EL (cell line): ENCODE measurements at regions not wholly inside any gene's neighbourhood (a gene's known extent, or its start where the extent isn't known, plus 50 kb on each side); places are given as distances from the start of the nearest gene placed in this dataset.
"Not testable (repeated sequence)": the region's sequence is repeated elsewhere in the genome, so short reads cannot be mapped to it uniquely, and the experiment has no call there.

Experiments
- DNase-seq: peaks from one replicate; pipeline ENCODE4 v3.0.0-alpha.2; 2016

- DNase-seq = no peak
Observed at GRCh38 chr4:104128031-104128849, 366.5 kb downstream of the CXXC4 start.

GRCh38 chr4:104123021-104123420, 371.7 kb downstream of the CXXC4 start:
- no peak for DNase-seq

- DNase-seq = no peak
Observed at GRCh38 chr4:104117776-104118175, 376.9 kb downstream of the CXXC4 start.

GRCh38 chr4:104113850-104114249, 380.8 kb downstream of the CXXC4 start:
- no peak for DNase-seq

- DNase-seq = no peak
Observed at GRCh38 chr4:104099141-104099540, 379.4 kb upstream of the TACR3 start.

GRCh38 chr4:104093247-104093646, 373.5 kb upstream of the TACR3 start:
- no peak for DNase-seq

GRCh38 chr4:104073229-104073628, 353.4 kb upstream of the TACR3 start:
- no peak for DNase-seq

GRCh38 chr4:104066533-104066932, 346.7 kb upstream of the TACR3 start:
- DNase-seq = no peak

GRCh38 chr4:104064646-104065577, 345.1 kb upstream of the TACR3 start:
- peak; percentile 12 for DNase-seq

GRCh38 chr4:104063341-104063740, 343.6 kb upstream of the TACR3 start:
- DNase-seq = no peak

- no peak for DNase-seq
Observed at GRCh38 chr4:104044369-104044768, 324.6 kb upstream of the TACR3 start.

GRCh38 chr4:104032896-104033295, 313.1 kb upstream of the TACR3 start:
- DNase-seq = no peak

- DNase-seq = no peak
Observed at GRCh38 chr4:104025251-104025650, 305.5 kb upstream of the TACR3 start.

GRCh38 chr4:104022831-104023230, 303.0 kb upstream of the TACR3 start:
- DNase-seq = no peak

GRCh38 chr4:104022226-104022625, 302.4 kb upstream of the TACR3 start:
- DNase-seq = no peak

- DNase-seq = no peak
Observed at GRCh38 chr4:104020641-104021040, 300.9 kb upstream of the TACR3 start.

- DNase-seq = no peak
Observed at GRCh38 chr4:104017213-104017612, 297.4 kb upstream of the TACR3 start.

- no peak for DNase-seq
Observed at GRCh38 chr4:104015680-104016079, 295.9 kb upstream of the TACR3 start.

- DNase-seq = no peak
Observed at GRCh38 chr4:104010722-104011121, 290.9 kb upstream of the TACR3 start.

GRCh38 chr4:104002318-104002717, 282.5 kb upstream of the TACR3 start:
- not testable (repeated sequence) for DNase-seq

GRCh38 chr4:103998756-103999155, 279.0 kb upstream of the TACR3 start:
- DNase-seq = no peak

- DNase-seq = peak; percentile 58
Observed at GRCh38 chr4:103996637-103997036, 276.9 kb upstream of the TACR3 start.

GRCh38 chr4:103996064-103996463, 276.3 kb upstream of the TACR3 start:
- no peak for DNase-seq

GRCh38 chr4:103994059-103994458, 274.3 kb upstream of the TACR3 start:
- DNase-seq = no peak
